Adrenal gland (tissue), 5 donors: ENCODE measurements at regions not wholly inside any gene's neighbourhood (a gene's known extent, or its start where the extent isn't known, plus 50 kb on each side); places are given as distances from the start of the nearest gene placed in this dataset.

Experiments used
- POLR2A ChIP-seq, 2 donors: fragments of 450-650 bp; IDR thresholded peaks; one replicate each; pipeline ENCODE4 v1.6.1; 2017; ENCODE audit warnings: antibody characterized with exemption in 2 of 2, mild to moderate bottlenecking in 2 of 2, moderate library complexity in 1 of 2
- TF ChIP-seq, protein P1 (sequence below), 6 experiments: fragments of 450-650 bp in 4 of 6; fragments of 200-600 bp in 2 of 6; sonication (generic) in 1 of 6; IDR thresholded peaks; 1 replicate in 5 of 6; 2 replicates in 1 of 6; pipeline versions ENCODE4 v1.5.1 to v1.8.0; 2016 to 2021; ENCODE audit warnings: antibody characterized with exemption in 6 of 6, mild to moderate bottlenecking in 2 of 6, moderate library complexity in 1 of 6
- donor health status: DM: no; HTN: no; CAD: no.

DNA sequence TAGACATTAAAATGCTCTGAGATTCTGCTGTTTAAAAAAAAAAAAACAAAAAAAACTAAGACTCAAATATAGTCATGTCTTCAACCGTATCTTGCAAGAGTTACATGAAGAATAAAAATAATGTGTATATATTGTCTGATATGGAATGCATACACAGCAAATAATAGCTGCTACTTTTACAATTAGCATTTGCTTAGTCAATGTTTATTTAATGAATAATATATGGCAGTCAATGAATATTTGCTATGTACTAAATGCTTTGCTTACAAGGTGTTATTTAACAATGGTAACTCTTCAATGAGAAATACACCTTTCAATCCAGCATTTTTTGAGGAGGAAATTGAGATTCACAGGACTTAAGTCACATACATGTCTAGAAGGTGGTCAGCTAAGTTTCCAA is 718.8 kb upstream of the SOX9 start:
- TF ChIP-seq, protein P1, sequence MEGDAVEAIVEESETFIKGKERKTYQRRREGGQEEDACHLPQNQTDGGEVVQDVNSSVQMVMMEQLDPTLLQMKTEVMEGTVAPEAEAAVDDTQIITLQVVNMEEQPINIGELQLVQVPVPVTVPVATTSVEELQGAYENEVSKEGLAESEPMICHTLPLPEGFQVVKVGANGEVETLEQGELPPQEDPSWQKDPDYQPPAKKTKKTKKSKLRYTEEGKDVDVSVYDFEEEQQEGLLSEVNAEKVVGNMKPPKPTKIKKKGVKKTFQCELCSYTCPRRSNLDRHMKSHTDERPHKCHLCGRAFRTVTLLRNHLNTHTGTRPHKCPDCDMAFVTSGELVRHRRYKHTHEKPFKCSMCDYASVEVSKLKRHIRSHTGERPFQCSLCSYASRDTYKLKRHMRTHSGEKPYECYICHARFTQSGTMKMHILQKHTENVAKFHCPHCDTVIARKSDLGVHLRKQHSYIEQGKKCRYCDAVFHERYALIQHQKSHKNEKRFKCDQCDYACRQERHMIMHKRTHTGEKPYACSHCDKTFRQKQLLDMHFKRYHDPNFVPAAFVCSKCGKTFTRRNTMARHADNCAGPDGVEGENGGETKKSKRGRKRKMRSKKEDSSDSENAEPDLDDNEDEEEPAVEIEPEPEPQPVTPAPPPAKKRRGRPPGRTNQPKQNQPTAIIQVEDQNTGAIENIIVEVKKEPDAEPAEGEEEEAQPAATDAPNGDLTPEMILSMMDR (IDR thresholded peaks at IDR 0.05), result no peak
- no peak for TF ChIP-seq POLR2A (IDR thresholded peaks at IDR 0.05)
